HG02885 (cell line): ENCODE measurements at regions not wholly inside any gene's neighbourhood (a gene's known extent, or its start where the extent isn't known, plus 50 kb on each side); places are given as distances from the start of the nearest gene placed in this dataset.

ENCODE experiments used
- ATAC-seq: cut with Tn5 transposase; IDR thresholded peaks from one replicate; pipeline ENCODE4 v1.9.1; 2021; ENCODE audit warnings: mild to moderate bottlenecking; ENCODE audit not compliant: unreplicated experiment, poor library complexity

DNA sequence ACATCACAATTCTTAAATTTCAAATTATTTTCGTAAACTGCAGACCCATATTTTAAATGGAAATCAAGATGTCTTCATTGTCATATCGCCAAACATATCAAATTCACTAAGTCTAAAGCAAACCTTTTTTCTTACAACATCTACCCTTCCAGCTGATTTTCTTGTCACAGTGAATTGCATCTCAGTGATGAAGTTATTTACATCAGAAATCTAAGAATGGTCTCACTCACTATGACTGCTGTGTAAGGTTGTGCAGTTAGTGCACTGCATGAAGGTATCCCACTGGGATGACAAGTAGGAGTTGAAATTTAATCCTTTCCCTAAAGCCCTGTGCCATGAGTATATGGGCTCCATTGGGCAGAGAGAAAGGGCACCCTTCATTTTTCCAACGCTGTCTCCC lies 399.4 kb upstream of the ITGA1 start:
- no peak for ATAC-seq

GRCh38 chr5:52392321-52392720 lies 395.4 kb upstream of the ITGA1 start:
- ATAC-seq: no peak

DNA sequence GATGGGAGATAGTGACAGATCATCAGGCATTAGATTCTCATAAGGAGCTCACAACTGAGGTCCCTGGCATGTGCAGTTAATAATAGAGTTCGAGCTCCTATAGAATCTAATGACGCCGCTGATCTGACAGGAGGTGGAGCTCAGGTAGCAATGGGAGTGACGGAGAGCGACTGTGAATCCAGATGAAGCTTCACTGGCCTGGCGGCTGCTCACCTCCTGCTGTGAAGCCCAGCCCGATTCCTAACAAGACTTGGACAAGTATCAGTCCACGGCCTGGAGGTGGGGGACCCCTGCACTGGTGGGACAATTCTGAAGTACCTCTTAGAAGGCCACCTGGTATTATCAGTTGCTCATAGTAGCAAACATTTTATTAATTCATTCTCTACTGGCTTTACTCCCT lies 377.9 kb upstream of the ITGA1 start:
- no peak for ATAC-seq

DNA sequence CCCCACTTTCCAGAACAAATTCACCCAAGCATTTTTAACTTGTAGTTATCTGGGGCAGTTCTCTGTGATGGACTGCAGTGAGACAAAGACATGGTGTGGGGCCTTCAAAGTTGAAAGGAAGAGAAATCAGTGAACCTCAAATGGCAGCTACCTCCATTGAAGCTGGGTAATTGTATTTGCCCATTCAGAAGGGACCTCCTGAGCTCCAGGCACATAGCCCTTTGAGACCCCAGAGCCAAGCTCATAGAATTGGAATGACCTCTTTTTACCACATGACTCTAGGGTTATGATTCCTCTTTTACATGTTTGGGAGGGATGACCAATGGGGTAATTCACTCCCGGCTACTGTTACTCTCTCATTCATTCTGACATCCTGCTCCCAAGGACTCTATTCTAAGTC lies 368.4 kb upstream of the ITGA1 start:
- no peak for ATAC-seq

GRCh38 chr5:52427615-52428014 lies 360.1 kb upstream of the ITGA1 start:
- no peak for ATAC-seq

DNA sequence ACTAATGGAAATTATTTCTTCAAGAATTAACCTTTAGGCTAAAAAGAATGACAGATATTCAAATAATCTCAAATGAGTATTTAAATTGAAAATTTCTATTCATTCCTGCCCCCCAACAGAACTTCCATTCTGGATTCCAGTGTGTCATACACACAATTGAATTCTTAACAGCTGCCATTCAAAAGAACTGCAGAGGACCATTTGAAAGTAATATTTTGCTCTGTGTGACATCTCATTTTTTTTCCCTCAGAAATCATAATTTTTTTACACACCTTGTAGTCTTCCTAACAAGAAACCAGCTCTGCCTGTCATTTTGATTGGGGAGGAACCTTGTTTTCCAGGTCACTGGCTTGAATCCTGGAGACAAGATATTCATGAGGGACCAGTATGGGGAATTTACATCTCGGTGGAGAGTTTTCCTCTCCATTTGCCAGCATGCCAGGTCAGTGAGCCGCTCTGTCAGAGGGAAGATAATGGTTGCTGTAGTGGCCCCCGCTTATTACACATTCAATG lies 358.7 kb upstream of the ITGA1 start:
- no peak for ATAC-seq

DNA sequence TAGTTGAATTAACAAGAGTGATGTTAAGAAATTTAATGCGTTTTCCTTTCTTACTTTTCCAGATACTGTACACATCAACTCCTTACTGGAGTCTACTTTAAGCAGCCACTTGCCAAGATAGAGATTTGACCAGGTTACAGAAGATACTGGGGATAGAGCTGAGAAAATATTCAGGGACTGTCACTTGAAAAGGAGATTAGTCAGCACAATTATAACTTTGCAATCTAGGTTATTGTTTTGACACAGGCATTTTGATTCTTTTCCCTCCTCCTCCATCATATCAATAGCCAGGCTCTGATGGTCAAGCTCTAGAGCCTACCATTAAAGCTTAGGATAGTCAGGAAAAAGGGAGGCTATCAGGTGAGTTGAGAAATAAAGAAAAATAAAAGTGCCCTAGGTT lies 345.9 kb upstream of the ITGA1 start:
- ATAC-seq: no peak

DNA sequence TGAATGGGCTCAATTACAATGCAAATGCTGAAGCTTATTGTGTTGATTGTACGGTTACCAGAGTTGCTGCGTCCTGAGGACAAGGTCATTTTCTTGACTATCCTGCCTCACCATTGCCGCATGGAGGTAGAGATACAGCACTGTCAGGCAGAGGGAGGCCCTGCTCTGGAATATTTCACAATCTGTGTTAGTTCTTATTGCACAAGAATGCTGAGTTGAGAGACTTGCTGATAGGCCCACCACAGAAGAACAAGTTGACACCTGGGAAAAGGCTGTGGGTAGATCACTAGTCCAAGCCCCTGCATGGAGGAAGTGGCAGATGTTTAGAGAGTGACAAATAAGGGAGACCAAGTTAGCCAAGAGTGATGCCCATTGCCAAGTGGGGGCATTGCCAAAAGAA lies 344.5 kb upstream of the ITGA1 start:
- no peak for ATAC-seq

DNA sequence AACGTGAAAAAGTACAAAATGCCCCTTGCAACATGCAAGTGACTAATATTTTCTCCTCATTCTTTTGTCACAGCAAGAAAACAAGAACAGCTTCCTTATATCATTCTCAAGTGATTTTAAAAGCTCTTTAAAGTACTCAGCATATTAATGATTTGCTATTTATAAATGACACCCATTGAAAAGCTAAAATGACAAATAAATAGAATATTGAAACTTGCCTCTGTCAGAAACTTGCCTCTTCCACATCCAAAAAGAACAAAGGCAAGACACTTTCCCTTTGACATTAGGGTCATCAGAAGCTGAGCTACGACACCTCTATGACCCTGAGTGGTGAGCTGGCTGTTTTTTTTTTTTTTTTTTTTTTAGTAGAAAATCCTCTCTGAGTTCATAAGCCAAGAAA lies 339.6 kb upstream of the ITGA1 start:
- no peak for ATAC-seq

- no peak for ATAC-seq
Observed at GRCh38 chr5:52449516-52449915, 338.2 kb upstream of the ITGA1 start.

- ATAC-seq: no peak
Observed at GRCh38 chr5:52452098-52452497, 335.6 kb upstream of the ITGA1 start.

DNA sequence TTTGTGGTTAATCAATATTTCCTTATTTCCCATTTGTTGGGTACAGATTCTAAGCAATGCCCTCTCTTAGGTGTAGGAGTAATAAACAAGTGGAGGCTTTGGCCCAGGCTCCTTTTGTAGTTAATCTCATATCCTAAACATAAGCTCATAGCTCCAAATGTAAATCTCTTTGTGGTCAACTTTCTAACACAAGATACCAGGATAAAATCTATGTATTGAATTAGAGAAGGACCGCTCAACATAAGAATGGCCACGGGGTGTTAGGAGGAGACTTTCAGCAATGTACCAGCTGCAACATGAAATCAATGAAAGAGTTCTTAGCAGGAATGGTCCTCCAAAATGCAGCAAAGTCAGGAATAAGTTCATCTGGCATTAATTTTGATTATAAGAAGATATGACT lies 334.5 kb upstream of the ITGA1 start:
- no peak for ATAC-seq

GRCh38 chr5:52455920-52456319 lies 331.8 kb upstream of the ITGA1 start:
- ATAC-seq: no peak

DNA sequence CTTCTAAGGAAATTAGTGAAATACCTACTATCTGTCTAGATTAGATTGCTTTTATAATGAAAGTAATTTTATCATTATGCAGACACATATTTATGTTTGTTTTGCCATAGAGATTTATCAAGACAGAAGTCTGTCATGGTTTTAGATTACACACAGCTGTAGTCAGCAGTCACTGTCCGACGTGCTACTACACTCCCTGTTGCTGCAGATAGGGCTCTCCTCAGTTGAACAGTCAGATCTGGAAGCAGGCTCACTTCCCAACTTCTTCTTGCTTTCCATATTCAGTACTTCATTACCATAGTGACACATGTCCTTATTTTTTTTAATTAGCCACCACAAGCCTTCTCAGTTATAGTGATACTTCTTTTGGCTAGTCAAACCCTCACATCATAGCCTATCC lies 329.9 kb upstream of the ITGA1 start:
- no peak for ATAC-seq

GRCh38 chr5:52466113-52466512 lies 321.6 kb upstream of the ITGA1 start:
- ATAC-seq: no peak

DNA sequence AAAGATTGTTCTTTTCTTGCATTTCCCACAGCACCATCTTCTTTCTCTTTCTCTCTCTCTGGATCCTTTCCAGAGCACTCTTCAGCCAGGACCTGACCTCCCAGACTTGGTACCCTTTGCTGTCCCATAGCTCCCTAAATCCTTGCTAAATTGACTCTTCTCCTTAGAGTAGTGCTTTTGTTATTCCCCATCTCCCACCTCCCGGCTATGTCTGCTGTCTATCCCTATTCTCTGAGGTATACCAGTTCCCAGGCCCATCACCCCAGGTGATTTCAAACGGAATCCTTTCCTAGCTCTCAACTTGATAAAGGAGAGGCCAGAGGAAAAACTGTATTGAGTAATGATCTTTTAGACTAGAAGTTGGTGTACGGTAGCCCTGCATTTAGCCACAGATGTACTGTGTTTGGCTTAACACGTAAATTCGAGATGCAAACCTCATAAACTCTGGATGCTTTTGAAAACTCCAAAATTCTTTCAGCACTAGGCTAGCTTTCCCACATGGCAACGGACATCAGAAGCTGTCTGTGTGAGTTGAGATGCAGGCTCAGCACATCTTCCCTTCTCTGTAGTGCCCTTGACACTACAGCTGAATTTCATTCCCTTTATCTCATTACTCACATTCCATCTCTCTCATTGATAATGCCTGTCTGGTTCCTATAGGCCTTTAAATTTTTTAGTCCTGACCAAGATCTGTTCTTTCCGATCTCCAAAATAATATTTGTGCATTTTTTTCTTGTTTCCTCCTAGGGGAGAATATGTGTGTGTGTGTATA lies 320.8 kb upstream of the ITGA1 start:
- ATAC-seq: no peak

GRCh38 chr5:52468976-52469375 lies 318.7 kb upstream of the ITGA1 start:
- ATAC-seq: no peak

DNA sequence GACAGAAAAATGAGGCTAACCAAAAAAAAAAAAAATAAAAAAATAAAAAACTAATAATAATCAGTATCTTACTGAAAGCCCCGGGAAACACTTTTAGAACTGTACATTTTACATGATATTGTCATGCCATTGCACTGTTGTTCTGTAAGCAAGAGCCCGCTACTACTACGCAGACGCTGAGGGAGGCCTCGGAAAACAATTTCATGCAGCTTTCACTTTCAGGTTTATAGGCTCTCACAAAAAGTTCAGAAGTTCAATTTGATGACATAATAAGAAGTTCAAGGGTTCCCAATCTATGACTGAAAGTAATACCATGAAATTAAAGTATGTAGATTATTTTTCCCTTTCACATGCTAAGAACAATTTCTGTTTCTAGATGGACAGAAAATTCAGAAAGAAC lies 318.3 kb upstream of the ITGA1 start:
- ATAC-seq: no peak

- ATAC-seq: no peak
Observed at GRCh38 chr5:52469835-52470234, 317.9 kb upstream of the ITGA1 start.

GRCh38 chr5:52476346-52476745 lies 311.4 kb upstream of the ITGA1 start:
- ATAC-seq: no peak

DNA sequence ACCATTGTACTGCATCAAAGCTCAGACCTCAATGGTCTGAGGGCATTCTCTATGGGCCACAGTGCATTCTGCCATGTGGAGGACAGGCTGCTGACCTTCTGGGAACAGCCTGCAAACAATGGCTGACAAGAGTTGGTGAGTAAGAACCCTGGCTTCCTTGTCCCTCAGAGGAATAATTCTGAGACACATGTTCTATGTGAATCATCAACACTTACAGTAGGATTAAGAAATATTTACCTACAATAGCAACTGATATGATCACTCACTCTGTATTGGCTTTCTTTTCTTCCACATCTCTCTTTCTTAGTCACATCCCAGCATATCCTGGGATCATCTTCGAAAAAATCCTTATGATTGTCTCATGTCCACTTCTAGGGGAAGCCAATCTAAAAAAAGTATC lies 306.5 kb upstream of the ITGA1 start:
- no peak for ATAC-seq

DNA sequence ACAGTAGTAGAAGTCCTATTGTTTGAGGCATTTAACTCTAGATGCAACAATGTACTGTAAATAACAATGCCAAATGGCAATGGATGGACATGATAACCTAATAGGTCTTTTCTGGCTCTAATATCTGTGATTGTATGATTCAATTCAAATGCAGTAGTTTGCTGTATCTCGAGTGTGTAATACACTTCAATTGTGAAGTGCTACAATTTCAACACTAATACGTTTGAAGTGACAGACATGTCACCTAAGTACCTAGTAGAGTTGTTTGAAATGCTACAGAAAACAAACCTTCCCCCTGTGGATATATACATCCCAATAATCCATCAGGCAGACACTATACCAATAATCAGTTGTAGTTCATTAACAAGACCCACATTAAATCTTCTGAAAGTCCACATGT lies 305.9 kb upstream of the ITGA1 start:
- no peak for ATAC-seq
